Pancreas (tissue), 10 donors: ENCODE measurements at regions not wholly inside any gene's neighbourhood (a gene's known extent, or its start where the extent isn't known, plus 50 kb on each side); places are given as distances from the start of the nearest gene placed in this dataset.

ENCODE experiments used
- ATAC-seq, 4 donors: fragments of 200-7000 bp; cut with Tn5 transposase; one replicate each; pipeline versions ENCODE4 v1.8.0 to v1.9.1; 2020; ENCODE audit warnings: mild to moderate bottlenecking in 4 of 4, moderate library complexity in 4 of 4
- DNase-seq, 6 donors: peaks; one replicate each; pipeline ENCODE4 v3.0.0-alpha.2; 2020
- FAIRE-seq: peaks from 2 replicates; lab custom pipeline; 2012; peaks lifted over from hg19 to GRCh38; lab: Jason Lieb, UNC
- H3K27ac ChIP-seq, 4 donors: fragments of 200-600 bp; sonication (generic); 1 replicate in 3 of 4; 2 replicates in 1 of 4; pipeline versions ENCODE4 v1.5.0 to v1.8.0; 2020
- H3K27me3 ChIP-seq, 4 donors: fragments of 200-600 bp; one replicate each; pipeline ENCODE4 v1.8.0; 2021
- H3K36me3 ChIP-seq, 3 donors: fragments of 200-600 bp; sonication (generic) in 1 of 3; one replicate each; pipeline versions ENCODE4 v1.5.0 to v1.8.0; 2020 to 2021
- H3K4me1 ChIP-seq, 3 donors: fragments of 200-600 bp; one replicate each; pipeline ENCODE4 v1.8.0; 2021
- H3K4me3 ChIP-seq, 4 donors: fragments of 200-600 bp; sonication (generic) in 2 of 4; one replicate each; pipeline versions ENCODE4 v1.5.0 to v1.8.0; 2020 to 2021
- H3K9me3 ChIP-seq, 4 donors: fragments of 200-600 bp; one replicate each; pipeline ENCODE4 v1.8.0; 2021
- WGBS, 2 donors: extraction: QIAGEN DNeasy Blood & Tissue Kit; methylation state at CpG; one replicate each; pipeline ENCODE4 v1.1.7; 2013; 5-methylcytosine and 5-hydroxymethylcytosine counted together
- intact Hi-C, 3 donors: fragments of 100-400 bp; cut with DNase I; formaldehyde crosslinking; loops; one replicate each; pipeline versions ENCODE4 v1.11.1 to v1.14.2; 2022
- TF ChIP-seq, protein P1 (sequence below), 4 donors: fragments of 200-600 bp; sonication (generic) in 3 of 4; IDR thresholded peaks; one replicate each; pipeline versions ENCODE4 v1.5.0 to v1.8.0; 2021; ENCODE audit warnings: antibody characterized with exemption in 4 of 4
- donor health status: healthy with polysubstance abuse.
- donor health status: DM: no; HTN: no; CAD: no; lungs with moderate emphysema.
- donor health status: DM: no; HTN: no; CAD: no.
- donor health status: control.
- donor health status: control.
- donor health status: Bipolar disorder and iron deficiency.
- donor health status: DM: yes; HTN: yes; CAD: no.
- donor health status: DM: no; HTN: no; CAD: no.
- donor health status: DM: no; HTN: no; CAD: no.
- donor health status: DM: yes; HTN: yes; CAD: no.

DNA sequence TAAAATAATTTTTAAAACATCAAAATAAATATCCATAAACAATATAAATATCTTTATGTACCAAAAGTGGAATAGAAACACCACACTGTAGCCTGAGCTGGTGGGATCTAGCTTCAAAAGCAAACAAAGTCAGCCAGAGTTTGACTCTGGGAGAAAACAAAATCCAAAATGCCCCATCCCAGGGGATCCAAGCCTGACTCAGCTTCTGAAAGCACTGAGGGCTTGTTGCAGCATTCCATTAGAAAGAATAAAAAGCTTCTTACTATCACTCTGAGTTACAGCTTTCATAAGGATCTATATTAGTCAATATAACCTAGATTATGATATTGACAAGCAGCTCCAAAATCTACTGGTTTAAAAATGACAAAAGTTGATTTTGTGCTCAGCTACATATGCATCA is 149.7 kb upstream of the ANKRD50 start:
- TF ChIP-seq, protein P1, sequence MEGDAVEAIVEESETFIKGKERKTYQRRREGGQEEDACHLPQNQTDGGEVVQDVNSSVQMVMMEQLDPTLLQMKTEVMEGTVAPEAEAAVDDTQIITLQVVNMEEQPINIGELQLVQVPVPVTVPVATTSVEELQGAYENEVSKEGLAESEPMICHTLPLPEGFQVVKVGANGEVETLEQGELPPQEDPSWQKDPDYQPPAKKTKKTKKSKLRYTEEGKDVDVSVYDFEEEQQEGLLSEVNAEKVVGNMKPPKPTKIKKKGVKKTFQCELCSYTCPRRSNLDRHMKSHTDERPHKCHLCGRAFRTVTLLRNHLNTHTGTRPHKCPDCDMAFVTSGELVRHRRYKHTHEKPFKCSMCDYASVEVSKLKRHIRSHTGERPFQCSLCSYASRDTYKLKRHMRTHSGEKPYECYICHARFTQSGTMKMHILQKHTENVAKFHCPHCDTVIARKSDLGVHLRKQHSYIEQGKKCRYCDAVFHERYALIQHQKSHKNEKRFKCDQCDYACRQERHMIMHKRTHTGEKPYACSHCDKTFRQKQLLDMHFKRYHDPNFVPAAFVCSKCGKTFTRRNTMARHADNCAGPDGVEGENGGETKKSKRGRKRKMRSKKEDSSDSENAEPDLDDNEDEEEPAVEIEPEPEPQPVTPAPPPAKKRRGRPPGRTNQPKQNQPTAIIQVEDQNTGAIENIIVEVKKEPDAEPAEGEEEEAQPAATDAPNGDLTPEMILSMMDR (IDR thresholded peaks at IDR 0.05), result no peak
- Histone ChIP-seq H3K36me3 (no peaks in the 10 kb centered on the region), H3K27me3 (no peaks in the 10 kb centered on the region), H3K4me1 (peaks cover 0 to 6% (median 3%) of the 10 kb centered on the region in 3 donors), H3K9me3 (no peaks in the 10 kb centered on the region), H3K4me3 (no peak overlapping the region), H3K27ac (no peak overlapping the region)
- intact Hi-C loops, result no loop called here
- FAIRE-seq (no peak), DNase-seq (no peak), ATAC-seq (no peak)

DNA sequence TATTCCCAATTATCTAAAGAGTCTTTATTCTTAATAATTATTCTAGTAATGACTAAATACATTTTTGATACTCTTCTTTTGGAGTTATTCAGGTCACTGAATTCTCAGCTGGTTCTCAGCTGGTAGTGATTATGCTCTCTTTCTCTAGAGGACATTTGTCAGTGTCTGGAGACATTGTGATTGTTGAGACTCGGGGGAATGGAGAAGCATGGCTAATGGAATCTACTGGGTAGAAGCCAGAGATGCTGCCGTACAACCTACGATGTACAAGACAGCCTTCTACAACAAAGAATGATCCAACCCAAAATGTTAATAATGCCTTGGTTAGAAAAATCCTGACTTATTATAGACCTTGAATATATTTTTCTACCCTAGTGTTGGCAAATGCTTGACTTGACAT is 149.2 kb upstream of the ANKRD50 start:
- Histone ChIP-seq H3K9me3 (no peaks in the 10 kb centered on the region), H3K27ac (no peak overlapping the region), H3K27me3 (no peaks in the 10 kb centered on the region), H3K4me1 (peaks cover 0 to 6% (median 3%) of the 10 kb centered on the region in 3 donors), H3K4me3 (no peak overlapping the region), H3K36me3 (no peaks in the 10 kb centered on the region)
- TF ChIP-seq, protein P1 (IDR thresholded peaks at IDR 0.05), result no peak
- ATAC-seq (no peak), FAIRE-seq (no peak), DNase-seq (no peak)
- WGBS, 2 donors, result 88 to 89% methylated on average over 3 of the region's 3 CpGs
- intact Hi-C loops, result no loop called here

DNA sequence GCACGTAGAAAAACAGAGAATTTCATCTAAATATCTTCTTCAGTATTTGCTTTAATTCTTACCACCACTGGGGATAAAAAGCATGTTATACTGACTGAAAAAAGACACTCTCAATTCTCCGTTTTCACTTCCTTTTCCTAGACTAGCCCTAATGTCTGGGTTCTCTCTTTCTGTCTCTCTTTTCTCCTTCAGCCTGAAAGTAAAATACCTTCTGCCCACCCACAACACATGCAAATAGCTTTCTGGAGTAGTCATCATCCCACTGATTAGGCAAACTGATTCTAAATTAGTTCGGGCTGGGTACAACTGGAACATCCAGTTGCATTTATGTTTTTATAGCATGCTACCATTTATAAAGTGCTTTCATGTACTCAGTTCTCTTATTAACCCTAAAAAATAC is 142.4 kb upstream of the ANKRD50 start:
- no peak for FAIRE-seq
- H3K4me3 ChIP-seq, result no peak overlapping the region
- WGBS, 2 donors, result 83 to 85% methylated on average over 3 of the region's 3 CpGs
- no peaks in the 10 kb centered on the region for H3K4me1 ChIP-seq
- TF ChIP-seq, protein P1 (IDR thresholded peaks at IDR 0.05), result no peak
- intact Hi-C loops, result no loop called here
- H3K36me3 ChIP-seq, result no peaks in the 10 kb centered on the region
- no peak for DNase-seq
- H3K27me3 ChIP-seq, result no peaks in the 10 kb centered on the region
- no peak for ATAC-seq
- H3K9me3 ChIP-seq, result no peaks in the 10 kb centered on the region
- H3K27ac ChIP-seq, result no peak overlapping the region

DNA sequence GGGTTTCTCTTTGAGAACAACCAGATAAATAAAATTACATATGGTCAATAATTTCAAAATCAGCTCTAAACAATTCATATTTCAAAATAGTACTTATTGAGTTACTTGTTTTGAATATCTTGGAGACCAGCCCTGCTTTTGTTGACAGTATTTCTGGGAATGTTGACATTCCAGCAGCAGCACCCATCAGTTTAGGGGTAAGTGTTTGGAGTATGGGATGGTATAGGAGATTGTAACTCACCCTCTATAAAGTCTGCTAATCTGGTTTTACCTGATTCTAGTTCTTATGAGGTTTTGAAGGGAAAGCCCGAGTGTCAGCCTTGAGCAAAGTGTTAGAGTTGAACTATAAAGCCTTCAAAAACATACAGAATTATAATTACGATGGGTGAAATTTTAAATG is 139.2 kb upstream of the ANKRD50 start:
- DNase-seq (no peak), ATAC-seq (no peak), FAIRE-seq (no peak)
- Histone ChIP-seq H3K27me3 (no peaks in the 10 kb centered on the region), H3K9me3 (no peaks in the 10 kb centered on the region), H3K4me1 (no peaks in the 10 kb centered on the region), H3K36me3 (no peaks in the 10 kb centered on the region), H3K27ac (no peak overlapping the region), H3K4me3 (no peak overlapping the region)
- intact Hi-C loops, result no loop called here
- 69% methylated on average over 2 of the region's 2 CpGs for WGBS, 2 donors
- TF ChIP-seq, protein P1 (IDR thresholded peaks at IDR 0.05), result no peak

DNA sequence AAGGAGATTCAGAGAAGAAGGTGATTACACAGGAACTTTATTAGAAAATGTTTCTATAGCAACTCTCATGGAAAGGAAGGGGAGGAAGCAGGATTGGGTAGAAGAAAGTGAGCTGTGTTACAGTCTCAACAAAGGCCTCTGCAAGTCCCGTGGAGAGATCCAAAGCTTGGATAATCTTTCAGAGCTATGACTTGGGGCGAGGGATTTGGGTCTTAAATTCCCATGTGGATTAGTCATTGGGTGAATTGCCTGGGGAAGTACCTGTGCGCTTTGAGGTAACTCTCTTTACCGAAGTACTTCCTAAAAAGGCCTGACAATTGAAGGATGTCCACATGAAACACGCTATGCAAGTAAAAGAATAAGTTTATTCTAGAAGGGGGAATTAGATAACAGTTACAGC is 133.8 kb upstream of the ANKRD50 start:
- TF ChIP-seq, protein P1 (IDR thresholded peaks at IDR 0.05), result no peak
- no peak overlapping the region for H3K4me3 ChIP-seq
- DNase-seq (no peak), ATAC-seq (no peak), FAIRE-seq (no peak)
- no peaks in the 10 kb centered on the region for H3K4me1 ChIP-seq
- 79 to 84% methylated on average over 5 of the region's 5 CpGs for WGBS, 2 donors
- H3K27me3 ChIP-seq, result no peaks in the 10 kb centered on the region
- no peaks in the 10 kb centered on the region for H3K36me3 ChIP-seq
- intact Hi-C loops, result no loop called here
- no peaks in the 10 kb centered on the region for H3K9me3 ChIP-seq
- H3K27ac ChIP-seq, result no peak overlapping the region
